Astrocyte of the spinal cord (primary cell): ENCODE measurements at regions not wholly inside any gene's neighbourhood (a gene's known extent, or its start where the extent isn't known, plus 50 kb on each side); places are given as distances from the start of the nearest gene placed in this dataset.

ENCODE experiments used
- DNase-seq: peaks from one replicate; pipeline ENCODE4 v3.0.0; 2011; ENCODE audit warnings: low read depth, low spot score
- H3K4me3 ChIP-seq: 2 replicates; pipeline ENCODE4 v1.5.1; 2011; ENCODE audit warnings: low read depth, mild to moderate bottlenecking, low read length, moderate library complexity
- CTCF ChIP-seq: IDR thresholded peaks from 2 replicates; pipeline ENCODE4 v1.5.1; 2012; ENCODE audit warnings: low read depth, mild to moderate bottlenecking, low read length, inconsistent platforms
- in situ Hi-C: cut with HindIII; loops from 2 replicates; pipeline ENCODE4 v1.10.0; 2017; ENCODE audit warnings: low sequenced_read_pairs

GRCh38 chr1:214918745-214919144, 163.8 kb upstream of the KCNK2 start:
- no peak for DNase-seq
- in situ Hi-C loops = no loop called here
- no peak overlapping the region for H3K4me3 ChIP-seq
- no peak for TF ChIP-seq CTCF

GRCh38 chr1:214920337-214920736, 162.2 kb upstream of the KCNK2 start:
- no peak for TF ChIP-seq CTCF
- no peak for DNase-seq
- no peak overlapping the region for H3K4me3 ChIP-seq
- in situ Hi-C loops = no loop called here

- TF ChIP-seq CTCF = no peak
- in situ Hi-C loops = no loop called here
- H3K4me3 ChIP-seq = no peak overlapping the region
- DNase-seq = no peak
Measured at GRCh38 chr1:214923278-214923915, 159.1 kb upstream of the KCNK2 start.

- H3K4me3 ChIP-seq = no peak overlapping the region
- DNase-seq = no peak
- TF ChIP-seq CTCF = no peak
- in situ Hi-C loops = no loop called here
Measured at GRCh38 chr1:214927796-214928195, 154.7 kb upstream of the KCNK2 start.

- H3K4me3 ChIP-seq = no peak overlapping the region
- no peak for DNase-seq
- in situ Hi-C loops = no loop called here
- TF ChIP-seq CTCF = no peak
Measured at GRCh38 chr1:214928574-214928973, 154.0 kb upstream of the KCNK2 start.

- no peak overlapping the region for H3K4me3 ChIP-seq
- TF ChIP-seq CTCF = no peak
- in situ Hi-C loops = no loop called here
- no peak for DNase-seq
Measured at GRCh38 chr1:214933375-214933774, 149.2 kb upstream of the KCNK2 start.

GRCh38 chr1:214934045-214934444, 148.5 kb upstream of the KCNK2 start:
- no peak overlapping the region for H3K4me3 ChIP-seq
- no peak for DNase-seq
- in situ Hi-C loops = no loop called here
- TF ChIP-seq CTCF = no peak
